Activated naive CD8-positive, alpha-beta T cell treated with anti-CD3 and anti-CD28 coated beads, Interleukin-2, amount 50 U/mL, for 16 hours (primary cell): ENCODE measurements at regions not wholly inside any gene's neighbourhood (a gene's known extent, or its start where the extent isn't known, plus 50 kb on each side); places are given as distances from the start of the nearest gene placed in this dataset.
A peak's percentile ranks its signal among the peaks of the same experiment; 100 is the strongest.
"Not testable (repeated sequence)": the region's sequence is repeated elsewhere in the genome, so short reads cannot be mapped to it uniquely, and the experiment has no call there.

ENCODE experiments used
- DNase-seq: peaks from one replicate; pipeline ENCODE4 v3.0.0-alpha.2; 2020; ENCODE audit warnings: low read depth, low spot score

DNA sequence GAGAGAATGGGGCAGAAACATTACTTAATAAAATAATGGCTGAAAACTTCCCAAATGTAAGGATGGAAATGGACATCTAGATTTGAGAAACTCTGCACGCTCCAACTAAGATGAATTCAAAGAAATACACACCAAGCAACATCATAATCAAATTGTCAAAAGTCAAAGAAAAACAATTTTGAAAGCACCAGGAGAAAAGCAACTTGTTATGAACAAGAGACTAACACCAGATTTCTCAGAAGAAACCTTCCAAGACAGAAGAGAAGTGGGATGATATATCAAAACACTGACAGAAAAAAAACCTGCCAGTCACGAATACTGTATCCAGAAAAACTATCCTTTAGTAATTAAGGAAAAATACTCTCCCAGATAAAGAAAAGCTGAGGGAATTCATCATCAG lies 208.6 kb upstream of the SAMSN1 start:
- DNase-seq: no peak

DNA sequence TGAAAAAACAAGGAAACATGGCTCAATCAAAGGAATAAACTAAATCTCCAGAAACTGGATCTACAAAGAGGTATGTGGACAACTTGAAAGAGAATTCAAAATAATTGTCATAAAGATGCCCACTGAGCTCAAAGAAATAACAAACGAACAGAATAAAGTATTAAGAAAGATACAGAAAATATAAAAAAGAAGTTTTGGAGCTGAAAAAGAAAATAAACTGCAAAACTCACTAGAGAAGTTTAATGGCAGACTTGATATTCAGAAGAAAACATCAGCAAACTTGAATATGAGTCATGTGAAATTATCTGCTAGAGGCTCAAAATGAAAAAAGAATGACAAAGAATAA lies 208.1 kb upstream of the SAMSN1 start:
- DNase-seq: no peak

DNA sequence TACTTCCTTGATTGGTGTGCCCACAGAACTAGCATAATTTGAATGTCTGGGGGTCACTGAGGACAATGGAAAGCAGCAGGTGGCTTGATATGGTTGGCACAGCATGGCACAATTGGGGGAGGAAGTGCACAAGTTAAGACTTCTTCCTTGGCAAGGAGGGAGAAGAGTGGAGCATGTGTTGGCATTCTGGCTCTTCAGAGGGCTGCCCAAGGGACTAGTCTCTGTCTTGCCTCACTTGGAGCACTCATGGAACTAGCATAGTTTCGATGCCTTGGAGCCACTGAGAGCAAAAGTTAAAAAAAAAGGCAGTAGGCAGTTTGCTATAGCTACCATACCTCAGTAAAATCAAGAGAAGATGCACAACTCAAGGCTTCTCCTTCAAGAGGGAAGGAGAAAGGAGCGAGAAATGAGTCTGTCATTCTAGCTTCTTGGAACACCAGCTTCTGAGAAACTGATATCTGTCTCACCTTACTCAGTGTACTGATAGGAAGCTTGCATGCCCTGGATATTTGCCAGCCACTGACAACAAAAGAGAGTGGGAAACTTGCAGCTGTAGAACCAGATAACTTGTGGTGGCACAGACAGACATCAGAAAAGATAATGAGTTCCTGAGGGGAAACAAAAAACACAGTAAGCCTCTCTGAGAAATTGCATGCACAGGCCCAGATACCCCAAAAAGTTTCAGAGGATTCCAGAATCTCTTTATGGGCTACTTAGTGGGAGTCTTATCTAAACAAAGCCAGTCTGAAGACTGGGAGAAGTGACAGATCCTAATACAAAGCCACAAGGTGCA lies 207.5 kb upstream of the SAMSN1 start:
- DNase-seq: no peak

DNA sequence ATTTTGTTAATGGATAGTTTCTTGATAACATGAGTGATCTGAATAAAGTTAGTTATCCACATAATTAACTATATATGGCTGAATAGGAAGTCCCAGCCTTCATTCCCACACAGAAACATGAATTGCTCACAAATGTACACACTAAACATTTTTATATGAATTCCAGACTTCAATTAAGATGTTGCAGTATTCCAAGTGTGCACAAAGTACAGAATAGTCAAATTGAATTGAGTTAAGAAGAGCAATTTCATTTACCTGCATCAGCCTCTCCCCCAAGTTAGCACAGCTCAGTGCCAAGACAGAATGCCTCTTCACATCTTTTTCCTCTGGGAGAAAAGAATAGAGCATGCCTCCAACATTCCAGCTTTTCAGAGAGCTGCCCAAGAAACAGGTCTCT lies 207.0 kb upstream of the SAMSN1 start:
- no peak for DNase-seq

DNA sequence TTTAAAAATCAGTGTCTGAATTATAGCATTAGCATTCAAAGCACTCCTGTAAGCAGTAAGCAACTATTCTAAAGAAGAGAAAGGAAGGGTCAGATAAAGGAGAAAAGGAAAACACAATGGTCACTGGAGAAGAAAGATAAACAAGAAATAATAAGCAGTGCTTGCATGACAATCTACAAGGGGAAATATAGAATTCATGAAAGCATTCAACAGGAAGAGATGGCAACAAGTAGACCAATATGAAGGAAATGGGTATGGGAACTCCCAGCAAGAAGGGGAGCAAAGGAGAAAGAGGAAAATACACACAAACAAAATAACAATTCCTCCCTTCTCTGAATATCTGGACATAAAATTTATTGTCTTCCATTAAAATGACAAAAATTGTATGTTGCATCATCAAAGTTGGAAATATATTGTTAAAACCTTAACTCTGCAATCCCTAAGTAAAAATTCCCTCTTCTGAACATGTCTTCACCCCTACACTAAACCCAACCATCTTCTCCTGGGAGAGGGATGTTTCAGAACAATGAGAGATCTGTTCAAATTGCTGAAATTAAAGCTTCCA lies 206.3 kb upstream of the SAMSN1 start:
- DNase-seq: no peak

DNA sequence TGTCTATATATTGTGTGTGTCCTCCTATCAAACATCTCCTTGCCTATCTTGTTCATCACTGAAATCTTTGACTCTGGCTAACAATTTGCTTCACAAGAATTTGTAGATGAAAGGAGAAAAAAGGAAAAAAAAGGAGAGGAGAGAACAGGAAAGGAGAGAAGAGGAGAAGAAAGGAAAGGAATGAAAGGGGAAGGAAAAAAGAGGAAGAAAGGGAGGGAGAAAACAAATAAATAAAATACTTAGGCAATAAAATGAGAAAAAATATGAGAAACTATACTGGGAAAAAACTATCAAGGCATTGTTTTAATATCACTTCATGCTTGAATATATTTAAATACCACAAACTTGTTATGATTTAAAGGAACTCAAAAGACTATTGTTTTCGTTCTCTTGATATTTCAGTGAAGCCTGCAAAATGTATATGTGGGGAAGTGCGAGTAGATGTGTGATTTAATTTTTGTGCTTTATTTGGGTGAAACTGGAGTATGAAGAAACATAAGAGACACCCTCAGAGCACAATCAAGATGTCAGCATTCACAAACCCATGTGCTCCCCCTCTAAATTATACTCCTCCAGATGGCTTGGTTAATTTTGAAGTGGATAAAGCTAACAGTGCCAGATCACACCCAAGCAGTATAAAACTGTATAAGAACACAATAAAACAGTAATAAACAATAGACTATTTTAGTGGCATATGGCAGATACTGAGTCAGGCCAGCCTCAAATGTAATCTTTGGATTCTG lies 205.7 kb upstream of the SAMSN1 start:
- no peak for DNase-seq

DNA sequence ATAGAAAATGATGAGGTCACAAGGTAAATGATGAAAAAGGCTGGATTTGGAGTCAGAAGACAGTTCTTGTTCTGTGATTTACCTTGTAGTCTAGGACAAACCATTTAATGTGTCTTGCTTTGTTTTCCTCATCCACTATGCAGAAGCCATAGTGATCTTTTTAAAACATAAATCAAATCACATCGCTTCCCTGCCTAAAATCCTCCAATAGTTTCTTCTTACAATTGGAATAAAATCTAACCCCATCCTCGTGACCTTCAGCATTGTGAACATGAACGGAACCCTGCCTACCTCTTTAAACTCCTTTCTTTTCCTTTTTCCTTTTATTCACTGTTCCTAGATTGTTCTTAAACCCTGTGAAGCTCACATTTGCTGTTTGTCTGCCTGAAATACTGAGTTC lies 204.9 kb upstream of the SAMSN1 start:
- DNase-seq: no peak

DNA sequence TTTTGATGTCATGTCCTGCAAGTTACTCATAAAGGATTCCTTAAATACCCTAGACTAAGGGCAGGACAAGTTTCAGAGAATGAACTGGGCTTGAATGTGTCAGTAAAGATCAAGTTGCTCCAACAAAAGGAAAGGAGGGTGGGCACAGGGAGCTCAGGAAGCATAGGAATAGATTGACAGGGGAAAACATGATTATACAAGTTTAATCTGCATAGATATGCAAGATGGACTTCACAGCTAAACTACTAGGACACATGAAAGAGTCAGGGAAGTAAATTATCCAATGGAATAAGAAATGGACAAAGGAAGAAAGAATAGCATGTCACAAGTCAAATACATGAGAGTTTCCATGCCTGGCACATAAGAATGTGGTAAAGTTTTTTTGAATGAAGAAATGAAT lies 203.9 kb upstream of the SAMSN1 start:
- DNase-seq: no peak

DNA sequence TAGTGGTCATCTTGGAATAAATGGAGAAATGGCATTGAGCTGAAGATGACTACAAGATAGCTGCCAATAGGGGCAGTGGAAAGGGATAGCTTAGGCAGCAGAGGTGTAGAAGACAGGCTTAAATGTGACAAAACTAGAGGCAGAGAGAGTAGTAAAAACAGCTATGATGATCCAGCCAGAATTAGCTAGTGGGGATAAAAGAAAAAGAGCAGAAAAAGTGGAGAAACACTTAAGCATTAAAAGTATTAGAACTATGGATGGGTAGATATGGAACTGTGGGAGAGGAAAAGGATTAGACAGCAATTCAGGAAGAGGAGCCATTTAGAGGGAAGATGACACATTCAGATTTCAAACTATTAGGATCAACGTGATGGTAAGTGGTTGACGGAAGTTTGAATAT lies 202.5 kb upstream of the SAMSN1 start:
- no peak for DNase-seq

DNA sequence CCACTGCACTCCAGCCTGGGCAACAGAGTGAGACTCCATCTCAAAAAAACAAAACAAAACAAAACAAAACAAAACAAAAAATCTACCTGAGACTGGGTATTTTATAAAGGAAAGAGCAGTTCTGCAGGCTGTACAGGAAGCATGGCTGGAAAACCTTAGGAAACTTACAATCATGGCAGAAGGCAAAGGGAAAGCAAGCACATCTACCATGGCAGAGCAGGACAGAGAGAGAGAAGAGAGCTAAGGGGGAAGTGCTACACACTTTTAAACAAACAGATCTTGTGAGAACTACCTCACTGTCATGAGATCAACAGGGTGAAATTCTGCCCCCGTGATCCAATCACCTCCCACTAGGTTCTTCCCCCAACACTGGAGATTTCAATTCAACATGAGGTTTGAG lies 198.3 kb upstream of the SAMSN1 start:
- no peak for DNase-seq

DNA sequence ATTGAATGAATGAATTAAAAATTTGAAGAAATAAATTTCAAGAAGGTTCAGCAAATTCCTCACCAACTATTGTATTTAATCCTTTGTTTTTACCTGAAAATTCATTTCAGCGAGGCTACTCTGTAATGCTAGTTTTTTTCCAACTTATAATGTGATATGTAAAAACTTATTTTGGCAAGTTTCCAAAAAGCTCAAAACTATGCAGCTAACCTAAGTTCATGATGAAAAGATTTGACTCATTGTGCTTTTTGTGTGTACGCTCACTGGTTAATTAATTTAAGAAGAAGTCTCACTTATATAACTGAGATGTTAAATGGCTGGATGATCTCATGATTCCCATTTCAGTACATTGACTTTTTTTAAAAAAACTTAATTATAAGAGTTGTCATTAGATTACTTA lies 196.0 kb upstream of the SAMSN1 start:
- no peak for DNase-seq

DNA sequence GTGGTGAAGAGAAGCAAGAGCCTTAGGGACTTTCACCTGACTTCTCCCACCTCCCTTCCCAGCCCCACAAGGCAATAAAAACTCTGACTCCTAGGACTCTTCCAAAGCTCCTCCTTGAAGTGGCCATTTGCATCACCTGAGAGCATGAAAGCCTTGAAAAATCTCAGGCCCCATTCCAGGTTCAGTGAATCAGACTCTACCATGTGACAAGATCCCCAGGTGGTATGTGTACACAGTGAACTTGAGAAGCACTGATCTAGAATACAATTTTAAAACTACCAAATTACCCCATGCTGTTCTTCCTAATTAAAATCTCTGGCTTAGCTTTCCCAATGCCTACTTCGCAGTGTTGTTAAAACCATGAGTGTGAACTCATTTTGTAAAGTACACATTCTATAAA lies 195.1 kb upstream of the SAMSN1 start:
- no peak for DNase-seq

DNA sequence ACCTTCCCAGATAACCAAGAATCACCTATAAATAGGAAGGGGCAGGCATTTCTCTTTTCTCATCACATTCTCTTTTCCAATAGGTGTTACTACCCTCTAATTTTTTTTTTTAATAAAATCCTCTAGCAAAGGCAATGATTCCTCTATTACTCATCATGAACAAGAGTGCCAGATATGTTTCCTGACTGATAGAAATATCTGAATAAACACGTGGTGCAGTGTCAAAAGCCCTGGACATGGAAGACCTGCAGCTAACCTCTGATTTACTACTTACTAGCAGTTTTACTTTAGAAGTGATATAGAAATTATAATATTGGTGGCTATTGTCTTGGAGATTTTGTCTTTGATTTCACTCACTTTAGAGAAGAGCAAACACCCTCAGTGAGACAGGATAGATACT lies 194.6 kb upstream of the SAMSN1 start:
- no peak for DNase-seq

DNA sequence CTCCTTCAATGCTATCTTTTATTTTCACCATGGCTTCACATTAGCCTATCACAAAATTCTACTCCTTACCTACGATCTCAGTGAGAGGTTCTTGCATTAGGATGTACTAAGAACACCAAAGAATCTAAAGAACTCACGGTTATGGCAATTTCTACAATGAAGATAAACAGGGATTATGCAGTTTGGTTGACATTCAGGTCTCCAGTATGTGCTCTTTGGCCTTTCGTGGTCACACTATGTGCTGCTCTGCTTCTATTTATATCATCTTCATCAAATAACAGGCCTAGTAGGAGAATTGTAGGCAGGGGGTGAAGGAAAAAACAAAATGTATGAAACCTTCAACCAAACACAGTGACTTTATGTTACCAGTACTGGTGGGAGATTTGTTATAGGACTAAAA lies 194.0 kb upstream of the SAMSN1 start:
- no peak for DNase-seq

DNA sequence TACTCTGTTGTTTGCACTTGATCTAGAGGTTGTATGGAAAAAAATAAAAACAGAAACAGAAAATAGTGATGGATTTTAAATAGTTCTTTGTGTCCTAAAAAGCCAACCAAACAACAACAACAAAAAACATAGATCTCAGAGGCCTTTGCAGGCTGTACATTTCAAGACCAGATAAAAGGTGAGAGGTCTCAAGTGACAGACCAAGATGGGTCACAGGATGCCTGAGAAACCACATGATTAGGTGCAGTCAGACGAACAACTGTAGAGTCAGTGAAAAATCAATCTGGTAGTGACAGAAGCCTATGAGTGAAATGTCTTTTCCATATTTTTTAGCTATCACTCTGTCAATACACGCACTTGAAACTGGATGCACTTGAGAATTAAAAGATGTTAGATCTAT lies 193.5 kb upstream of the SAMSN1 start:
- no peak for DNase-seq

DNA sequence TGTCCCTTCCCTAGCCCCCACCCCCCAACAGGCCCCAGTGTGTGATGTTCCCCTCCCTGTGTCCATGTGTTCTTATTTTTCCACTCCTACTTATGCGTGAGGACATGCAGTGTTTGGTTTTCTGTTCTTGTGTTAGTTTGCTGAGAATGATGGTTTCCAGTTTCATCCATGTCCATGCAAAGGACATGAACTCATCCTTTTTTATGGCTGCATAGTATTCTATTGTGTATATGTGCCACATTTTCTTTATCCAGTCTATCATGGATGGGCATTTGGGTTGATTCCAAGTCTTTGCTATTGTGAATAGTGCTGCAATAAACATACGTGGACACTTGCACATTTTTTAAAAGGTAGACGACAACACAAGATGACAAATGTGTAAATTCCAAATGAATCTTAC lies 192.5 kb upstream of the SAMSN1 start:
- DNase-seq: not testable (repeated sequence)

DNA sequence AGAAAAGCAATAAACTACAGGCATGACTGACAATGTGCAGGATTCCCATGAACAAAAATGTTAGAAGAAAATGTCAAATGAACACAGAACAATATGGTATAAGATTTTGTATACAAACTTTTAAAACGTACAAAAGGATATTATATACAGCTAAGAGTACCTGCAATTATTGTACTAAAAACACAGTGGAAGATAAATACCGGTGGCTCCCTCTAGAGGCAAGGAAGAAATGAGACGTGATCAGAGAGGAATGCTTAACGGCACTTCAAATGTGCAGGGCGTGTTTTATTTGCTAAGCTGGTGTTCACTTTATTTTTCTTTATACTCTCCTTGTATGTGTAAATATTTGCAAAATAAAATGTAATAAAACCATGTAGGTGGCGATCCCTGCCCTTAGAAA lies 191.8 kb upstream of the SAMSN1 start:
- peak; percentile 16 for DNase-seq

DNA sequence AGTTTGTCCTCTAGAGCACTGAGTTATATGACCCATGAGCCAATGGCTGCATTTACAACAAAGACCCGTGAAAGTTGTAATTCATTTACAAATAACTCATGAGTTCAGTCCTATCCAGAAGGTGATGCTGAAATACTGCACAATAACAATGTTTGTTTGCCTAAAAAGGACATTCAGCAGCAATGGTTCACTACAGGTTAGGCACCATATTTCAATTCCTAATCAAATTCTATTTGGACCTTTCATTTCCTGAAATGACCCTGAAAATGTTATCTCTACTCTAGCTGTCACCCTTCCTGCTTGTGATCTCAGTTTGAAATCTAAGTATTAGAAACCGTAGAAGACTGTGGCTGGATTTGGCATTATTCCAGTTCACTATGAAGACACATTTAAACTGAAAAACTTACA lies 191.2 kb upstream of the SAMSN1 start:
- no peak for DNase-seq

DNA sequence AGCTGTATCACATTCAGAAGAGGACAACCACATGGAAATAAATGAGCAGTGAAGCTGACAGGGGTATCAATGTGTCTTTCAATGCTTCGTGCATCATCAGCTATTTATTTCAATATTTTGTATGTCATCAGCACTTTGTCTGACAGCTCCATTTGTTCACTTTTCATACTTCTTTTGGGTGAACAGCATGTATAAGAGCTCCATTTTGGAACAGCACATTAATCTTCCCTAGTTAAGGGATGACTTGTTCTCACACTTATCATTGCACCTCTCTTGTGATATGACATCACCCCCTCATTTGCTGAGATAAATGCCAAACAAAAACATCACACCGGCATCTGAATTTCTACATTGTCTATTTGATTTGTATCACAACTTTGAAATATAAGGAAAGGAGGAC lies 190.6 kb upstream of the SAMSN1 start:
- no peak for DNase-seq

DNA sequence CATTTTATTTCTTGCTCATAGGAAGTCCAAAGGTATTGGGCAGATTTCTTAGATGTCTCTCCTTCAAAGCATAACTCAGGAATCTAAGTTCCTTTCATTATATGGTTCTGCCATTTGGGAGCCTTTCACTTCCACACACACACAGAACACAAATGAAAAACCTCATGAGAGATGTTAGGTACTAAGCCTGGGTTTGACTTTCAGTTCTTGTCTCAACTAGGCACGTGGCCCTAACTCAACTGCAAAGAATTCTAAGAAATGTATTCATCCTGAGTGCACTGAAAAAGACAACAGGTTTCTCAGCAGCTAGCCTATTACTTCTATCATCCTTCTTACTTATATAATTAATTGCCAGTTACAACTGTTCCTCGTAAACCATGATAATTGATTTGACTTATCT lies 190.0 kb upstream of the SAMSN1 start:
- DNase-seq: no peak

DNA sequence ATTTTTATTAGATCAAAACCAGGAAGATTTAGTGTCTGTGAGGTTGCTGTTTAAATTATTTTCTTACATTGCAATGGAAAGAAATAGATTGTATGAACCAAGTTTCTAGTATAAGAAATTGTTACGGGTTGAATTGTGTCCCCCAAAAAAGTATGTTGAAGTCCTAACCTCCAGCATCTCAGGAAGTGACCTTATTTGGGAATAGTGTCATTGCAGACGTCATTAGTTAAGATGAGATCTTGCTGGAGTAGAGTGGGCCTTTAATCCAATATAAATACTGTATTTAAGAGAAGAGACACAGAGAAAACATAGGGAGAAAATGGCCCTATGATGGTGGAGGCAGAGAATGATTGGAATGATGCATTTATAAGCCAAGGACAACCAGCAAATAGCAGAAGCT lies 188.7 kb upstream of the SAMSN1 start:
- DNase-seq: no peak

DNA sequence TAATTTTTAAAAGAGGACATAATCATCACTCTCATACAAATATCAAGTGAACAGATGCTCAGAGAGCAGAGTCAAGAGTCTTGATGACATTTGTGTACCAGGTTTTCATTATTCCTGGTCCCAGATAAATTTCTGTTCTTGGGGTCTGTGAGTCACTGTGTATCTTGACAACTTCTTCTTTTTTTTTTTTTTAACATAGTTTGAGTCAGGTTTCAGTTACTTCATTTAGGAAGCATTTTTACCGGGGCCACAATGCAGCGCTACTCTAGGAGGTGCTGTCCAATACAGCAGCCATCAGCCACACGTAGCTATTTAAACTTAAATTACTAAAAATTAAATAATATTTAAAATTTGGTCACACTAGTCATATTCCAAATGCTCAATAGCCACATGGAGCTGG lies 188.1 kb upstream of the SAMSN1 start:
- DNase-seq: no peak

DNA sequence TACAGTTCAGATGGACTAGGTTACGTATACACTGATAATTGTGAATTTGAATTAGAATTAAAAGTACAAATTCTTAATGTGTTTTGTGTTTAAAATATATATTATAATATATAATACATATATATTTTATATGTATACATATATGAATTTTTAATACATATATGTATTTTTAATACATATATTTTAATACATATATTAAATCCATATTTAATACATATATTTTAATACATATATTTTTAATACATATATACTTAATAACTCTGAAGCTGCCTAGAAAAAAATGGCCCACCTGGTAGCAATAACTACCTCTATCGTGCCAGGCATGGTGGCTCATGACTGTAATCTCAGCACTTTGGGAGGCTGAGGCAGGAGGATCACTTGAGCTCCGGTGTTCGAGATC lies 179.1 kb upstream of the SAMSN1 start:
- no peak for DNase-seq
